AG04450 (cell line): ENCODE measurements at regions not wholly inside any gene's neighbourhood (a gene's known extent, or its start where the extent isn't known, plus 50 kb on each side); places are given as distances from the start of the nearest gene placed in this dataset. TPM values are rescaled to one million over a fixed set of nuclear protein-coding genes. Genes with fewer than 3 reads are reported as not detected.

ENCODE experiments used
- CTCF ChIA-PET: fragments of 300-600, 350-600 bp; formaldehyde crosslinking; extraction: SDS; loops from one replicate; lab custom pipeline; 2022; ENCODE audit warnings: antibody characterized with exemption, inconsistent platforms; lab: Charles Lee
- POLR2A ChIA-PET: fragments of 350-600 bp; formaldehyde crosslinking; extraction: SDS; loops from one replicate; lab custom pipeline; 2021; ENCODE audit warnings: antibody characterized with exemption, inconsistent platforms; lab: Yijun Ruan, JAX
- DNase-seq: peaks from one replicate; pipeline ENCODE4 v3.0.0-alpha.2; 2011; ENCODE audit warnings: low read depth, low spot score
- H3K27ac ChIP-seq: one replicate; pipeline ENCODE4 v1.5.1; 2012; ENCODE audit warnings: low read depth, low read length, control low read depth
- H3K27me3 ChIP-seq: one replicate; pipeline ENCODE4 v1.6.0; 2012; ENCODE audit warnings: low read length; ENCODE audit not compliant: control insufficient read depth, insufficient read depth
- H3K4me3 ChIP-seq: 2 replicates; pipeline ENCODE4 v1.5.1; 2011; ENCODE audit warnings: mild to moderate bottlenecking, low read depth, low read length, control low read depth
- H3K9me3 ChIP-seq: 2 replicates; pipeline ENCODE4 v1.5.1; 2012; ENCODE audit warnings: low read length; ENCODE audit not compliant: control insufficient read depth, insufficient read depth
- CTCF ChIP-seq: IDR thresholded peaks from 2 replicates; pipeline ENCODE4 v1.5.1; 2011; ENCODE audit warnings: low read depth, low read length, control low read depth, inconsistent platforms
- small RNA-seq: library from RNA; depleted of rRNA; stranded (forward); fragments of <200 nt; gene quantifications from one replicate; pipeline ENCODE3, GENCODE V24; 2012; ENCODE audit warnings: low read depth; ENCODE audit not compliant: insufficient read length

GRCh38 chr12:31783556-31783955 lies 54.7 kb upstream of the AMN1 start:
- CTCF ChIA-PET, result no interaction called here
- POLR2A ChIA-PET, result no interaction called here
- H3K27me3 ChIP-seq, result peaks cover 2% of the 10 kb centered on the region
- TF ChIP-seq CTCF, result no peak
- DNase-seq, result no peak
- no peaks in the 10 kb centered on the region; the same call in 1 of the 2 replicates for H3K9me3 ChIP-seq
- H3K4me3 ChIP-seq, result no peak overlapping the region
- no peak overlapping the region for H3K27ac ChIP-seq

GRCh38 chr12:31781894-31782540 lies 53.2 kb upstream of the AMN1 start:
- no peak for TF ChIP-seq CTCF
- no peak for DNase-seq
- Histone ChIP-seq H3K4me3 (no peak overlapping the region), H3K9me3 (no peaks in the 10 kb centered on the region; the same call in 1 of the 2 replicates), H3K27me3 (peaks cover 2% of the 10 kb centered on the region), H3K27ac (no peak overlapping the region)
- ChIA-PET POLR2A (no interaction called here), CTCF (no interaction called here)

GRCh38 chr12:31780096-31780495 lies 51.3 kb upstream of the AMN1 start:
- Histone ChIP-seq H3K9me3 (no peaks in the 10 kb centered on the region; the same call in 1 of the 2 replicates), H3K27ac (no peak overlapping the region), H3K4me3 (no peak overlapping the region), H3K27me3 (peaks cover 2% of the 10 kb centered on the region)
- TF ChIP-seq CTCF, result no peak
- DNase-seq, result no peak
- CTCF ChIA-PET, result no interaction called here
- POLR2A ChIA-PET, result no interaction called here

GRCh38 chr12:31778687-31779086 lies 49.9 kb upstream of the AMN1 start:
- ChIA-PET CTCF (interaction anchor here (0.5 kb wide), 1 partner anchor 370 kb away, joined by 6 read pairs; no protein-coding TSS in a partner anchor), POLR2A (no interaction called here)
- H3K4me3 ChIP-seq, result no peak overlapping the region
- H3K9me3 ChIP-seq, result no peaks in the 10 kb centered on the region; the same call in 1 of the 2 replicates
- no peak for DNase-seq
- TF ChIP-seq CTCF, result no peak
- H3K27me3 ChIP-seq, result peaks cover 2% of the 10 kb centered on the region
- no peak overlapping the region for H3K27ac ChIP-seq

Small RNAs in the stretch of these regions (small RNA-seq; reads per million reads assigned to genes)
- gene RF00402, result not detected
- not detected for gene RNU6-1069P
